GDM1 (cell line): ENCODE measurements at regions not wholly inside any gene's neighbourhood (a gene's known extent, or its start where the extent isn't known, plus 50 kb on each side); places are given as distances from the start of the nearest gene placed in this dataset.

Source experiments
- DNase-seq: peaks from one replicate; lab custom pipeline; 2025; lab: John Stamatoyannopoulos, UW

DNA sequence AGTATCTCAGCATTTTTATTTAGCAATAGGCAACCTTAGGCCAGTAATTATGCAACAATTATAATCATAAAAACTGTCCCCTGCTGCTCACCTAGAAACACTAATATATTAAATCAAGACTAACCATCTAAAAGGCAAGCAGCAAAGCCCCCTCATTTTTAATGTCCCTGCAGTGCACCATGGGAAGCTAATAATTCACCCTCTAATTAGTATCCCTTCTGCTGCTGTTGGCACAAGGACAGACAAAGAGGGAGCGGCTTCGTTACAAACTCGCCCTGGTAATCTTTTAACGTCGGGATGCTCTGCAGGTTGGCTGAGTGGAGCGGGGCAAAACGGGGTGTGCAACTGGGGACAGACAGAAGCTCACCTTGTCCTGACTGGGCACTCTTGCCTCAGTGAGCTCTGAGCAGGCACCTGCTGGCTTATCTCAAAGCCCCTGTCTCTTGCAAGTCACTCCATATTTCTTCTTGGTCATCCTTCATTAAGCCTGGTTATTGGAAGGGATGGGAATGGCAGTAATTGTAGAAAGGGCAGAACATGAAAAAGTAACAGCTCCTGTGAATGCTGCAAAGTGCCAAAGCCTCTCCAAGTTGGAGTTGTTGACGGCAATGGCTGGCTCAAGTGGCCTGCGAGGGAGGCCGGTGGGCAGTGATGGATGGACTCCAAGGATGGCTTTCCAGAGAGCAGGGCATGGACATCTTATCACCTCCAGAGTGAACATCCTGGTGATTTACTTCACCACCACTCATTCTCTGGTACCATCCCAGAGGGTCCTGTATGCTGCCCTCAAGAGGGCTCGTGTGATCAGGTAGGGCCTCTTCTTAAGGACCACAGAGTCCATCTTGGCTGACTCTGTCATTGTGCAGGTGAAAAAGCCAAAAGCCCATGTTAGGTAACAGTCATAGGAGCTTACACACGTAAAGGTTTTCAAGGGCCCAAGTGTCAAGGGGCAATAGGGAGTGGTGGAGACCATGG, 219.6 kb upstream of the N4BP1 start:
- no peak for DNase-seq

DNA sequence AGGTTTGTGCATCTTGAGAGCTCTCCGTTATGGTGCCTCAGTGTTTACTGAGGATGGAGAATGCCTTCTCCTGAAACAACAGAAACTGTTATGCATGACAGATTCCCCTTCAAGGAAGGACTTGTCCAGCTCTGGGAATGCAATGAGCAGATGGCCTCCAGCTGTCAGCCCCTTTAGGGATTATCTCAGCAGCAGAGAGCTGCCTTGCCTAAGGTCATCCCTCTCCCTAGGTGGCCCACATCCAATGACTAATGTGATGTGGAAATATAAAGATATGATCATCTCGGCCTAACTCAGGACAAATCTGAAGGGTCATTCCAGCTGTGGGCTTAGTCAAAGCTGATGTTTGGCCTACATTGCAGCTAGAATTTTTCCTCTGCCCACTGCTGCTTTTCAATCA, 214.3 kb upstream of the N4BP1 start:
- no peak for DNase-seq

DNA sequence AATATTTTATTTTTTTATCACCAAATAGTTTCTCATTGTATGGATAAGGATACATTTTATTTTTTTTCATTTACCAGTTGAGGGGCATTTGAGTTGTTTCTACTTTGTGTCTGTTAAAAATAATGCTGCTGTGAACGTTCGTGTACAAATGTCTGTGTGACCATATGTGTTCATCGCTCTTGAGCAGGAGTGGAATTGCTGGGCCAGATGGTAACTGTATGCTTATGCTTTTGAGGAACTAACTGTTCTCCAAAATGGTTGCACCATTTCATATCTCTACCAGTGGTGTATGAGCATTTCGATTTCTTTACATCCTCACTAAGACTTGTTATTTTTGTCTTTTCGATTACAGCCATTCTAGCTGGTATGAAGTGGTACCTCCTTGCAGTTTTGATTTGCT, 212.5 kb upstream of the N4BP1 start:
- DNase-seq, result no peak

DNA sequence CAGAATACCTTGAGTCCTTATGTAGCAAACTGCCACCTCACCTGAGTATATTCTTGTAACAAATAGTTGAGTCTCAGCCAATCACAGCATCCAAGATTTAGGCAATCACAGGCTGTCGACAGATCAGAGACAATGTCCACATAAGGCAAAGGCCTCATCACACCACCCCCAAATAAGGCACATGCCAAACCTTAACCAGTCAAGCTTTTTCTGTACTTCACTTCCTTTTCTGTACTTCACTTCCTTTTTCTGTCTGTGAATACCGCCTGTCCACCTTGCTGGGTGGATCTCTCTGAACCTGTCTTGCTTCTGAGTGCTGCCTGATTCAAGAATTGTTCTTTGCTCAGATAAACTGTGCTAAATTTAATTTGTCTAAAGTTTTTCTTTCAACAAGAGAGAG, 210.4 kb upstream of the N4BP1 start:
- no peak for DNase-seq

DNA sequence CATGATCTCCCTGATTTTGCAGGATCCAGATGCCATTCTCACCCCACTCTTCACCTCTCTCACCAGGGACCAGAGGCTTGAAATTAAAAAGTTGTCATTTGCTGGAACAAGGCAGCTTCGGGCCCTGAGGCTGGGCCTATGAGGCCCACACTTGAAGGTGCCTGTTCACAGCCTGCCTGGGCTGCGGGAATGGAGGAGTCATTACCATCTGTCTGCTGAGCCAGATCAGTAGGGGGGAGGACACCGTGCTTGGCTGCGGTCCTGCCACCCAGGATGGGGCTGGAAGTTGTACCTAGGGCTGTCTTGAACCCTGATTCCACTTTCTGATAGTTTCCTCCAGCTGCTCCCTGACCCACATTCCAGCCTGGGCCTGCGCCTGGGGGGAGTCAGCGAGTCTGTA, 208.3 kb upstream of the N4BP1 start:
- DNase-seq, result no peak

DNA sequence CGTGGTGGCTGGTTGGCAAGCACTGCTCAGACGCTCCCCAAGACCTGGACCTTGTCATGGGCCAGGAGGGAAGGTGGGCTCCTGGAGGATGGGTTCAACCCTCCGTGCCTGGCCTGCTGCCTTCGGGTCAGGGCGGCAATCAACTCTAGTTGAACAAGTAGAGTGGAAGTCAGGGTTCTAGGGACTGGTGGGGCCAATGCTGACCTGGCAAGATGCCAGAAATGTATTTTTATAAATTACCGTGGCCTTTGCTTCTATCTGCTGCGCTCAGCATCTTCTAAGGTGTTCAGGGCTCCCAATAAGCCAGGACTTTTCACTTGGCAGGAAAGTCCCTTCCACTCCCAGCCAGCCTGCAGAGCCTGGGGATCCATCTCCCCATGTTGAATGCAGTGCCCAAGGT, 207.1 kb upstream of the N4BP1 start:
- DNase-seq, result no peak

DNA sequence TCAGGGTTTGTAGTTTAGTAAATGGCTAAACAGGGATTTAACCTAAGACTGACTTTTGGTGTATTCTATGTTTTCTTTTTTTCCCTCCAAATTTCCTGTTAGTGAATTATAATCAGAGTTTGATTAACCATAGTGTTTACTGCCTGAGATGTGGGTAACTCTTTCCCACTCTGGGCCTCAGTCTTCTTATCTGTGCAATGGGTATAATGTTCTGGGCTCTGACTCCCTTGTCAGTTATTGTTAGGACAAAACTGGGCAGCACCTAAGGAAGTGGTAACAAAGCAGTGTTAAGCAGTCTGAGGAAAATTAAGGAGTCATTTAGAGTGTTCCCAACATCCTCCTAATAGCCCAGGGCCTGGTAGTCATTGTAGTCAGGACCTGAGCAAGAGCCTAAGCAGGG, 206.4 kb upstream of the N4BP1 start:
- DNase-seq, result no peak

DNA sequence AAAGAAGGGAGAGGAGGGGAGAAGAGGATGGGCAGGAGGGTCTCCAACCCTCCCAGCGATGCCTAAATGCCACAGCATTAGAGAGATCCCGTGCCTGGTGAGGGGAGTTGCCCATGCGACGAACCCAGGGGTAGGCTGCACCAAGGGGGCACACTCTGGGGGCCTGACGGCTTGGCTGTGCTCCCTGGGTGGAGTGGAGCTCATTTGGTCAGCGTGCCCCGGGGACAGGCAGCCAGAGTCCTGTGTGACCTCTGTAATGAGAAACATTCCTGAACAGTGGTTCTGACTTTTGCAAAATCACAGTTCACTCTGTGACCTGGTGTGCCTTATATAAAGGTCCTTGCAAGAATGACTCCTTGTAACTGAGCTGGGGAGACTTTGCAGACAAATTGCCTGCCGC, 205.0 kb upstream of the N4BP1 start:
- no peak for DNase-seq

DNA sequence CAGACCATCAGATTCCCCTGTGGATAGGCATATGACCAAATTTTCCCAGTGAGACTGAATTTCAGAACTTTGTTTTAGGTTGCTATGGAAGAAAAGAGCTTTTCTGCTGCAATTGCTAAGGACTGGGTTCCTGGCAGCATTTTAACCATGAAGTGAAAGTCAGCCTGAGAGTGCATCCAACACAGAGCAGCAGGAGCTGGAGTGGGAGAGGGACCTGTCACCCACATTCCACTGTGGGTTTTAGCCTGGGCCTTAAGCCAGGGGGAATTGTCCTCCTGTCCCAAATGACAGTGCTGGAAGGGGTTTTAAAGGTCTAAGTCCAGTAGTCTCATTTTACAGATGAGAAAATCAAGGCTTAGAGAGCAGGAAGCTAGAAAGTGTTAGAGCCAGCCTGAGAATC, 203.5 kb upstream of the N4BP1 start:
- no peak for DNase-seq

DNA sequence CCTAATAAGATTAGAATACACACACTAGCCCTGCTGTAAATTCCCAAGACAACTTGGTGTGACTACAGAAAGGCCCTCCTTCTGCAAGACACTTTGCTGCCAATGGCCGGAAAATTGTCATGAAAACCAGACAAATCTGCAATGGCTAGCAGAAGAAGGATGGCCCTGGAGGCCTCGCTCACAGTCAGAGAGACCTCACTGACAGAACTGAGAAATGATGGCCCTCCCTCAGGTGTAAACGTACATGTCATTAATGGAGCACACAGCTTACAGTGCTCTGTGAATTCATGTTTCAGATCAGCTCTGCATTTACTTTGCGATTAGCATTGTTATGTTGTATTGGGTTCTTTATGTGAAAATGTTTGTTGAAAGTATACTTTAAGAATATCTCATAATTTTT, 202.9 kb upstream of the N4BP1 start:
- DNase-seq, result no peak

DNA sequence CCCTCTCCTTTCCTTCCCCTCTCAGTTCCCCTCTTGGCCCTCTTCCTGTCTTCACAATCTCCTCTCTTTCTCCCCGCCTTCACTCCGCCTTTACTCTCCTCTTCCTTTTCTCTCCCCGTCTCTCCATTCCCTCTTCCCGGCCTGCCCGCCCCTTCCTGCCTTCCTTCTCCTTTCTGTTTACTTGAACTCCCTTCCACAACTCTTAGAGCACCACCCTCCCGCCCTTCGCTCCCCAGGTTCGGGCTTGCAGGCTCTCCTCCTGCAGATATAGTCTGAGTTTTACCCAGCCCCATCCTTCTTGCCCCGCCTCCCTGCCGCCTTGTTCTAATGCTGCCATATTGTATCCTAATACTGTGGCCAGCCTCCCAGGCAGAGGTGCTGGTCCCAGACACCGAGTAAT, 201.5 kb upstream of the N4BP1 start:
- DNase-seq, result no peak

DNA sequence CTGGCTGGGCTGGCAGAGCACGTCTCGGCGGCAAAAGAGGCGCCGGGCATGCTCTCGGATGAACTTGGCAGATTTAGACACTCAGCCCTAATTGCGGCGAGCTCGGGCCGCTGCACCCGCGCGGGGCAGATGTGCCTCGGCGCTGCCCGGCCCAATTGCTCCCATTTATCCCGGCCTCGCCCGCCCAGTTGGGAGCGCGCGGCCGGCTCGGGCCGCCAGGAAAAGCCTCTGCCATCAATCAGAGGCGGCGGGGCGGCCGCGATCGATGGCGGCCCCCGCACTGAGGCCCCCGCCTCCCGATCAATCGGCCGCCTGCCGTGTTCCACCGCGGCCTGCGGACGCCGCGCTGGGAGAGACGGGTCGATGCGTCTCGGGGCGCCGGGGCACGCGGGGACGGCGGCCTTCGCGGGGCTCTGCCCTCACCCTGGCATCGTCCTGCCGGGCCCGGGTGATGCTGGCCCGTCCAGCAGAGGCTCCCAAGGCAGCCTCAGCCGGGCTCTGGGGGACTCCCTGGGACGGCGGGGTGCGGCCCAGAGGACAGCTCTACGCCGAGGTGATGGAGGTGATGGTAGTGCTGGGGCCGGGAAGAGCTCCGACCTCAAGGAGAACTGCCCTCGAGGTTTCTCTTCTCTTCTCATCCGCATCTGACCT, 200.9 kb upstream of the N4BP1 start:
- no peak for DNase-seq

DNA sequence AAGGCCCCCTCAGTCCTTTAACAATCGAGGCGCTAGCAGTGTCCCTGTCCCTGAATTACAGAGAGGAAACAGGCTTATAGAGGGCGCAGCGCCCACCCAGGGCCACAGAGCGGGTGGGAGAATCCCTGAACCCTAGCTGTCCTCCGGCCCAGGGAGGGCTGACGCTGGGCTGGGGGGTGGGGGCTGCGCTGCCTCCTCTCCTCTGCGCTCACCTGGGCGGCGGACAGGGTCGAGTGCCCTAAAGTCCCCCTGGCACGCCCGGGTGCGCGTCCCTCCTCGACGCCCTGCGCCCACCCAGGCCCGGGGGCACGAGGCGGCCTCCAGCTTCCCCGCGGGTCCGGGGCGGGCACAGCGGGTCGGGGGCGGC, 200.4 kb upstream of the N4BP1 start:
- DNase-seq, result no peak

DNA sequence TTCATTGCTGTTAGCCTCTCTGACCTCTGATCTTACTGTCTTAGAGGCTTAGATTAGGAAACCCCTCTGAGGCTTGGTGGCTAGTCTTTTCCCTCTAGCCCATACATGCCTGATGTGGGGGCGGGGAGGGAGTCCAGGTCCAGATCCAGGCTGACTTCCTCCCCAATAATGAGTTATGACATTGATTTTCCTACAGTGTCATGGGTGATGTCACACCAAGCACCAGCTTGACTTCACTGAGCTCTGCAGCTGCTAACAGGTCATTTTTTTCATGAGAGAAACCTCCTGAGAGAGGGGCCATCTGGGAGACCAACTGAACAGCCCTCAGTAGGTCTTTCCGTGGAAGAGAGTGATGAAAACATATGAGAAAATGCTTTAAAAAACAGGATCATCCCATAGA, 180.2 kb upstream of the N4BP1 start:
- DNase-seq, result no peak

DNA sequence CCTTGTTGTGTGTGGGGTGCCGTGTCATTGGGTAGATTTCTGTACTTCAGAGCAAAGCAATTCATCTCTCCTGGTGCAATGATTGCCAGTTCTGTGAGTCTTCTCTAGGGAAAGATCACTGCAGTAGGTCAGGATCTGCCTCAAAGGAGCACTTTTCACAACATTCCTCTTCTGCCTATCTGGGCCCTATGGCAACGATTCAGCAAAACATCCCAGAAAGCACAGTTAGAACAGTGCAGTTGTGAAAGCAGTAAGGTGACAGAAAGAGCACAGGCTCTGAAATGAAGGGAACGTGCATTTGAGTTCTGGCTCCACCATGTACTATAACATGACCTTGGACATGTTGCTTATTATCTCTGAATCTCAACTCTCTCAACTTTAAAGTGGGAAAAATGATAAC, 178.5 kb upstream of the N4BP1 start:
- no peak for DNase-seq

DNA sequence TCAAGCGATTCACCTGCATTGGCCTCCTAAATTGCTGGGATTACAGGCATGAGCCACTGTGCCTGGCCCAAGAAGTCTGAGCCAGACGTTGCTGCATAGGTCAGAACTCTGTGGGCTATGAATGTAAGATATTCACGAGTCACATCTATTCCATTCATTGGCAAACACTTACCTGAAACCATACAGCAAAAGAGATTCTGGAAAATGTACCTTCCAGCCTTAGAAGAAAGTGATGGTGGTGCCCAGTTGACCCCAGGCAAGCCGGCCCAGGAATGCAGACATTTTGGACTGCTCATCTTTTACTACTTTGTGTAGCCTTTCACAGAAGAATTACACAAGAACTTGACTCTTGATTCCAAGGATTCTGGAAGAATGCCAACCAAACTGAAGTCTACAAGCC, 135.6 kb upstream of the N4BP1 start:
- no peak for DNase-seq

DNA sequence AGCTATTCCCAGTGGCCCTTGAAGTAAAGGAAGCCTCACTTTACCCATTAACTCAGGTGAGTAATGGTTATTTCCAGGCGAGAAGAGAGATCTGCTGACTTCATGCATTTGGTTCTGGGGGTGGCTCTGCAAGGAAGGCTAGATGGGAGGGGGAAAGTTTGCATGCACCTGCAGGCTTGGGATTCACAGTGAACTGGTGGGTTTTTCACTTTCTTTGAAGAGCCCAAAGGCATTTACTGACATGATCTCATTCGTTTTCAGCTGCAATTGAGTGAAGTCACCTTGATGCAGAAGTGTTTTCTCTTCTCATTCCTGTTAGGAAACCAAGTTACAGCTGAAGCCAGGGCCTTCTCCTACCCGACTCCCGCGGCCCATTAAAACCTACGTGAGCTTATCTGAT, 131.0 kb upstream of the N4BP1 start:
- DNase-seq, result no peak

DNA sequence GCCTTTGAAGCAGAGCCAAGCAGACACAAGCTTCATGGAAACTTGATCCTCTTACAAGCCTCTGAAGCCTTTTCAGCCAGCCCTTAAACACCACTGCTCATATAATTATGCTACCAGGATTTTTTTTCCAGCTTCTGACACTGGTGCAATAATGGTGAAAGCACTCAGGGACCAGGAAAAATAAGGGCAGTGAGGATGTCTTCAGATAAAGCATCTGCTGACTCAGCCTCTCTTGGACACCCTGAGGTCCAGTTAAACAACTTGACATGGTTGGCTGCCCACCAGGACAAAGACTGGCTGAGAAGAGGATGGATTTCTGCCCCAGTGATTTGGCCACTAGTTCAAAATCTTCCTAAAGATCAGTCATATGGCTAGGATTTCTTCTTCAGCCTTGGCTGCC, 124.2 kb upstream of the N4BP1 start:
- no peak for DNase-seq

DNA sequence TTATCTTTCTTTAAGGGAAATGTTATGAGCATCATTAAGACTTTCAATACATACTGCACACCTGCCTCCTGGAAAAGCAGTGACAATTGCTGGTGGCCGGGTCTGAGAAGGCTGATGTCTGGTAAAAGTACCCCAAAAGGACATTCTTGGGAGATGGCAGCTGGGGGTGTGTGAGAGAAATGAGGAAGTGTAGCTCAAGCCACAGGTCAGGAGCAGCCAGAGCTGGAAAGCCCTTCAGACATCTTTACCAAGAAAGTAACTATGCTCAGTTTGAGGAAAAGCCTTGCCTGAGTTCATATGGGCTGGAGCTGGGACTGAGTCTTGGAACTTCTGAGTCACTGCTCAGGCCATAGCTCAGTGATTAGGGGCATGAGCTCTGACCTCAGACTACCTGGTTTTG, 94.7 kb upstream of the N4BP1 start:
- DNase-seq, result no peak

DNA sequence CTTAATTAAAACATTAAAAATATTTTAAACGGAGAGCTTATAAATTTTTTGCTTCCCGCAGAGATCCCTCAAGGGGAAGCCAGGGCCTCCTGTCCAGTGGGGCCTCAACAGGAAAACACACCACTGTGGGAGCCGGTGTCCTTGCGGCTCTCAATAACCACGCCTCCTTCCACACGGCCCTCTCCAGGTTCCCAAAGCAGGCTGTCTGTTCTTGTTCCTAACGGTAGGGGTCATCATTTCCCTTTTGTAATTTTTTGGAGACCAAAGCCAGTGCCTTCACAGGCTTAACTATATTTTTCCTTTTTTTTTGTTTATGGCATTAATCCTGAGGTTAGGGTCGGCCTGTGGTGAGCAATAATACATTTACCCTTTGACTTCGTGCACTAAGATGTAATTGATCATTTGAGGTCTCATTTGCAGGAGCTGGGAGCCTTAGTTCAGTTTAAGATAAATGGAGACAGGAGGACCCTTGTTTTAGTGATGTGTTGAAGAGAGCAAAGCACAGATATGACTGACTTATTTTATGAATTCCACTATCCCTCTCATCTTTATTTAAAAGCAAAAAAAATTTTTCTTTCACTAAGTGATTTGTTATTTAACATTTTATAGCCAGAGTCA, 77.5 kb upstream of the N4BP1 start:
- peak; percentile 6 for DNase-seq

DNA sequence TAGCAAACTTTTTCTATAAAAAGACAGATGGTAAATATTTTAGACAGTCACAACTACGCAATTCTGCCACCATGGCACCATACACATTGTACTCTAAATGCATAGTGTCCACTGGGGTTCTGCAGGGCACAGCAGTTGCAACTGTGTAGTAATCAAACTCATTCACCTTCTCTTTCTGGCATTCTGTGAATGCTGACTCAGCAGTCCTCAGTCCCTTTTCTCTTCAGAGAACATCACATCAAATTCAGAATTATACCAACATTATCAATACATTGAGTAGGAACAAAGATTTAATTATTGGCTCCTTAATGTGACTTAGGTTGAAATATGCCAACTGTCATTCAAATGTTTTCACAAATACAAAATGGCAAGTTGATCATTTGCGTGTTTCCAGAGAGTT, 74.2 kb upstream of the N4BP1 start:
- no peak for DNase-seq

DNA sequence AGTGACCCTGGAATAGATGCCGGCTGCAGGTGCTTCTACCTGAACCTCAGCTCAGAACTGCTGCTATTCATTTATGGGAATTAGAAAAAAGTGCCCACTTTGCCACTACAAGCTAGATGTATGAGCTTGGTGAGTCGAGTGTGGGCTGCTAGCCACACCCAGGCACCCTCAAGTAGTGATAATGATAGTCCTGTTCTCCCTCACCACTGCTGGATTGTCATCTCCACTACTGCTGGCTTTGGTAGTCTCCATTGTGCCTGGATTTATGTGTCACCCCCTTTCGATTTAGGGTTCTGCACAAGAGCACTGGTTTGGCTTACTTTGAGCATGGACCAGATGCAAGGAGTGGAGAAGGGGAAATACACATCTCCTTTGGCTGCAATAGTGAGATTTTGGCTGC, 73.0 kb upstream of the N4BP1 start:
- DNase-seq, result no peak

DNA sequence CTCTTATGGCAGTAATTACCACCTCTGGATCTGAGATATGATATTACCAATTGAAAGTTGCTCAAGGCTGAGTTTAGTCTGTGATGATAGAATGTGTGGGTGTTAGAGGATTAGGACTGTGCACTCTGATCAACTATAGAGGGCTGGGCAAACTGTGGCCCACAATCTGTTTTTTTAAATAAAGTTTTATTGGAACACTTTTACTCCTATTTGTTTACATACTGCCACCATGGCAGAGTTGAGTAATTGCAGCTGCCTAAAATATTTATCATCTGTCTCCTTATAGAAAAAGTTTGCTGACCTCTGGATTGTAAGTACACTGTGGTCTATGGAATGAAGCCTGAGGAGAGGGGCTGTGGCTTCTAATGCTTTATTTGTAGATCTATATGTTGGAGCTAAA, 71.5 kb upstream of the N4BP1 start:
- DNase-seq, result no peak
